ENCODE measurements at regions not wholly inside any gene's neighbourhood (a gene's known extent, or its start where the extent isn't known, plus 50 kb on each side); places are given as distances from the start of the nearest gene placed in this dataset.

- no peak overlapping the region for H3K4me2 ChIP-seq (replicated peaks; ENCODE audit: low read depth, low read length, poor library complexity, severe bottlenecking)
- ChIA-PET CTCF (no interaction called here), POLR2A (no interaction called here)
- H3K4me3 ChIP-seq (ENCODE audit: control extremely low read depth in 1 of 5, extremely low read depth in 1 of 5, insufficient read depth in 1 of 5, low read depth in 2 of 5, low read length in 4 of 5), result no peak overlapping the region
- H3K36me3 ChIP-seq (replicated peaks in 1 of 2; ENCODE audit: control extremely low read depth in 1 of 2, control insufficient read depth in 1 of 2, extremely low read depth in 1 of 2, insufficient read depth in 2 of 2, low read length in 1 of 2), result no peaks in the 10 kb centered on the region
- no peaks in the 10 kb centered on the region for H3K79me2 ChIP-seq (ENCODE audit: control insufficient read depth, insufficient read depth, low read length)
- no peaks in the 10 kb centered on the region for H3K4me1 ChIP-seq (ENCODE audit: control insufficient read depth in 2 of 2, insufficient read depth in 2 of 2, low read length in 2 of 2)
- DNase-seq, result no peak
- H3K4me3 Mint-ChIP-seq, result no peak overlapping the region
- intact Hi-C loops (cut with micrococcal nuclease), result no loop called here
- H3K9ac ChIP-seq (ENCODE audit: low read length), result no peak overlapping the region
- no peaks in the 10 kb centered on the region for H3K9me3 Mint-ChIP-seq (ENCODE audit: insufficient read depth)
- no peaks in the 10 kb centered on the region for H3K9me3 ChIP-seq (ENCODE audit: control extremely low read depth in 1 of 3, control insufficient read depth in 2 of 3, insufficient read depth in 1 of 3, low read length in 2 of 3)
- no peak overlapping the region for H3K27ac ChIP-seq (ENCODE audit: low read length in 2 of 2)
- no peak for TF ChIP-seq EZH2 (IDR thresholded peaks at IDR 0.05; ENCODE audit: borderline replicate concordance, insufficient read depth, low read depth, low read length, poor library complexity, severe bottlenecking)
- no peak for TF ChIP-seq CTCF (IDR thresholded peaks at IDR 0.05)
- no peaks in the 10 kb centered on the region for H3K4me1 Mint-ChIP-seq
- no peak overlapping the region for H2AFZ ChIP-seq (ENCODE audit: insufficient read depth, low read depth, low read length, poor library complexity, severe bottlenecking)
- no peaks in the 10 kb centered on the region for H3K27me3 Mint-ChIP-seq
- 89% methylated on average over 2 of the region's 2 CpGs for WGBS (ENCODE audit: insufficient coverage)
- H3K27me3 ChIP-seq (replicated peaks in 1 of 4; ENCODE audit: control extremely low read depth in 1 of 4, control insufficient read depth in 3 of 4, insufficient read depth in 4 of 4, low read length in 3 of 4), result no peaks in the 10 kb centered on the region
- no peaks in the 10 kb centered on the region for H4K20me1 ChIP-seq (ENCODE audit: control insufficient read depth, insufficient read depth, low read length, poor library complexity, severe bottlenecking)
- ATAC-seq (ENCODE audit: low read depth), result no peak
- no peak overlapping the region for H3K27ac Mint-ChIP-seq
These were observed 163.6 kb upstream of the ANK2 start for GRCh38 chr4:112885897-112886296.

- ATAC-seq (ENCODE audit: low read depth), result no peak
- Mint-ChIP-seq H3K4me3 (no peak overlapping the region), H3K4me1 (no peaks in the 10 kb centered on the region), H3K9me3 (ENCODE audit: insufficient read depth) (no peaks in the 10 kb centered on the region), H3K27me3 (no peaks in the 10 kb centered on the region), H3K27ac (no peak overlapping the region)
- no peak overlapping the region for H3K4me2 ChIP-seq (replicated peaks; ENCODE audit: low read depth, low read length, poor library complexity, severe bottlenecking)
- intact Hi-C loops (cut with micrococcal nuclease), result no loop called here
- no peak for DNase-seq
- H3K9me3 ChIP-seq (ENCODE audit: control extremely low read depth in 1 of 3, control insufficient read depth in 2 of 3, insufficient read depth in 1 of 3, low read length in 2 of 3), result no peaks in the 10 kb centered on the region
- no peaks in the 10 kb centered on the region for H4K20me1 ChIP-seq (ENCODE audit: control insufficient read depth, insufficient read depth, low read length, poor library complexity, severe bottlenecking)
- CTCF ChIA-PET, result no interaction called here
- H3K4me3 ChIP-seq (ENCODE audit: control extremely low read depth in 1 of 5, extremely low read depth in 1 of 5, insufficient read depth in 1 of 5, low read depth in 2 of 5, low read length in 4 of 5), result no peak overlapping the region
- H3K79me2 ChIP-seq (ENCODE audit: control insufficient read depth, insufficient read depth, low read length), result no peaks in the 10 kb centered on the region
- WGBS (ENCODE audit: insufficient coverage), result 83% methylated on average over 1 of the region's 2 CpGs
- no peak overlapping the region for H2AFZ ChIP-seq (ENCODE audit: insufficient read depth, low read depth, low read length, poor library complexity, severe bottlenecking)
- TF ChIP-seq EZH2 (IDR thresholded peaks at IDR 0.05; ENCODE audit: borderline replicate concordance, insufficient read depth, low read depth, low read length, poor library complexity, severe bottlenecking) (no peak), CTCF (IDR thresholded peaks at IDR 0.05) (no peak)
- no peak overlapping the region for H3K9ac ChIP-seq (ENCODE audit: low read length)
- no peaks in the 10 kb centered on the region for H3K4me1 ChIP-seq (ENCODE audit: control insufficient read depth in 2 of 2, insufficient read depth in 2 of 2, low read length in 2 of 2)
- H3K27ac ChIP-seq (ENCODE audit: low read length in 2 of 2), result no peak overlapping the region
- H3K27me3 ChIP-seq (replicated peaks in 1 of 4; ENCODE audit: control extremely low read depth in 1 of 4, control insufficient read depth in 3 of 4, insufficient read depth in 4 of 4, low read length in 3 of 4), result no peaks in the 10 kb centered on the region
- POLR2A ChIA-PET, result no interaction called here
- no peaks in the 10 kb centered on the region for H3K36me3 ChIP-seq (replicated peaks in 1 of 2; ENCODE audit: control extremely low read depth in 1 of 2, control insufficient read depth in 1 of 2, extremely low read depth in 1 of 2, insufficient read depth in 2 of 2, low read length in 1 of 2)
These were observed 160.8 kb upstream of the ANK2 start for GRCh38 chr4:112888622-112889021.

All from B cell (primary cell).